ENCODE measurements at regions not wholly inside any gene's neighbourhood (a gene's known extent, or its start where the extent isn't known, plus 50 kb on each side); places are given as distances from the start of the nearest gene placed in this dataset.

GRCh38 chr4:26133840-26134239 is 187.0 kb upstream of the RBPJ start:
- TF ChIP-seq POLR2AphosphoS5 (IDR thresholded peaks at IDR 0.05): no peak
- TF ChIP-seq CTCF (IDR thresholded peaks at IDR 0.05): no peak
- TF ChIP-seq POLR2A (IDR thresholded peaks at IDR 0.05): no peak
